HG03139 (cell line): ENCODE measurements at regions not wholly inside any gene's neighbourhood (a gene's known extent, or its start where the extent isn't known, plus 50 kb on each side); places are given as distances from the start of the nearest gene placed in this dataset.

Experiments
- ATAC-seq: cut with Tn5 transposase; IDR thresholded peaks from one replicate; pipeline ENCODE4 v1.9.1; 2021; ENCODE audit not compliant: unreplicated experiment

GRCh38 chr1:190540366-190540765 lies 62.7 kb upstream of the BRINP3 start:
- ATAC-seq, result no peak

- no peak for ATAC-seq
Observed at GRCh38 chr1:190551638-190552037, 74.0 kb upstream of the BRINP3 start.

- no peak for ATAC-seq
Observed at GRCh38 chr1:190560161-190560681, 82.6 kb upstream of the BRINP3 start.

GRCh38 chr1:190563230-190563629 lies 85.6 kb upstream of the BRINP3 start:
- ATAC-seq, result no peak

GRCh38 chr1:190564117-190564516 lies 86.5 kb upstream of the BRINP3 start:
- ATAC-seq, result no peak

GRCh38 chr1:190578017-190578416 lies 100.4 kb upstream of the BRINP3 start:
- ATAC-seq, result no peak

- ATAC-seq, result no peak
Observed at GRCh38 chr1:190578526-190578925, 100.9 kb upstream of the BRINP3 start.

GRCh38 chr1:190579552-190580193 lies 102.0 kb upstream of the BRINP3 start:
- ATAC-seq, result no peak

GRCh38 chr1:190583862-190584261 lies 106.2 kb upstream of the BRINP3 start:
- ATAC-seq, result no peak

GRCh38 chr1:190588424-190588823 lies 110.8 kb upstream of the BRINP3 start:
- ATAC-seq, result no peak

- no peak for ATAC-seq
Observed at GRCh38 chr1:190595438-190595837, 117.8 kb upstream of the BRINP3 start.

- ATAC-seq, result no peak
Observed at GRCh38 chr1:190597294-190597693, 119.6 kb upstream of the BRINP3 start.

- no peak for ATAC-seq
Observed at GRCh38 chr1:190599670-190600069, 122.0 kb upstream of the BRINP3 start.

GRCh38 chr1:190602325-190602724 lies 124.7 kb upstream of the BRINP3 start:
- ATAC-seq, result no peak

- no peak for ATAC-seq
Observed at GRCh38 chr1:190608282-190608681, 130.6 kb upstream of the BRINP3 start.

GRCh38 chr1:190615818-190616217 lies 138.2 kb upstream of the BRINP3 start:
- no peak for ATAC-seq

- no peak for ATAC-seq
Observed at GRCh38 chr1:190616235-190616634, 138.6 kb upstream of the BRINP3 start.

- no peak for ATAC-seq
Observed at GRCh38 chr1:190619724-190620123, 142.1 kb upstream of the BRINP3 start.

- no peak for ATAC-seq
Observed at GRCh38 chr1:190633488-190633887, 155.8 kb upstream of the BRINP3 start.

GRCh38 chr1:190634134-190634533 lies 156.5 kb upstream of the BRINP3 start:
- no peak for ATAC-seq

- no peak for ATAC-seq
Observed at GRCh38 chr1:190649553-190649952, 171.9 kb upstream of the BRINP3 start.

GRCh38 chr1:190658907-190659306 lies 181.2 kb upstream of the BRINP3 start:
- ATAC-seq, result no peak

GRCh38 chr1:190663962-190664361 lies 186.3 kb upstream of the BRINP3 start:
- no peak for ATAC-seq
